CD4-positive, alpha-beta T cell (primary cell): ENCODE measurements at regions not wholly inside any gene's neighbourhood (a gene's known extent, or its start where the extent isn't known, plus 50 kb on each side); places are given as distances from the start of the nearest gene placed in this dataset.

Experiments used
- ATAC-seq: fragments of 200-7000 bp; cut with Tn5 transposase; one replicate; pipeline ENCODE4 v1.10.0; 2022; ENCODE audit warnings: mild to moderate bottlenecking; ENCODE audit not compliant: poor library complexity
- CTCF ChIA-PET: fragments of 350-600 bp; sonication (Branson Sonifier 250); formaldehyde crosslinking; loops from one replicate; lab custom pipeline; 2021; ENCODE audit warnings: antibody characterized with exemption, inconsistent platforms; lab: Charles Lee
- POLR2A ChIA-PET: fragments of 350-600 bp; sonication (Branson Sonifier 250); formaldehyde crosslinking; loops from one replicate; lab custom pipeline; 2021; ENCODE audit warnings: antibody characterized with exemption, inconsistent platforms; lab: Charles Lee
- DNase-seq, 14 experiments: peaks; one replicate each; pipeline ENCODE4 v3.0.0-alpha.2; 2013 to 2020; ENCODE audit warnings: mixed read lengths in 2 of 14
- H3K27ac ChIP-seq, 2 donors: one replicate each; pipeline versions ENCODE4 v1.5.1 to v1.7.0; 2013; ENCODE audit warnings: low read length in 2 of 2, low read depth in 1 of 2, mild to moderate bottlenecking in 1 of 2
- H3K27me3 ChIP-seq, 2 experiments: 1 replicate in 1 of 2; 2 replicates in 1 of 2; pipeline versions ENCODE4 v1.6.1 to v1.7.0; 2013; ENCODE audit warnings: low read length in 2 of 2, control low read depth in 1 of 2, mild to moderate bottlenecking in 1 of 2, moderate library complexity in 1 of 2; ENCODE audit not compliant: insufficient read depth in 2 of 2, control insufficient read depth in 1 of 2
- H3K36me3 ChIP-seq: one replicate; pipeline ENCODE4 v1.6.1; 2013; ENCODE audit warnings: low read length, control low read depth; ENCODE audit not compliant: insufficient read depth
- H3K4me1 ChIP-seq: one replicate; pipeline ENCODE4 v1.6.1; 2013; ENCODE audit warnings: low read length, control low read depth; ENCODE audit not compliant: insufficient read depth
- H3K4me3 ChIP-seq: one replicate; pipeline ENCODE4 v1.5.1; 2013; ENCODE audit warnings: mild to moderate bottlenecking, low read length, moderate library complexity
- H3K9me3 ChIP-seq, 2 experiments: 1 replicate in 1 of 2; 2 replicates in 1 of 2; pipeline versions ENCODE4 v1.6.1 to v1.7.0; 2013; ENCODE audit warnings: low read length in 2 of 2, mild to moderate bottlenecking in 2 of 2, control low read depth in 1 of 2, moderate library complexity in 1 of 2; ENCODE audit not compliant: control insufficient read depth in 1 of 2, insufficient read depth in 1 of 2
- H3K27ac Mint-ChIP-seq: one replicate; pipeline ENCODE4 v1.8.0; 2020; ENCODE audit warnings: mixed read lengths
- H3K27me3 Mint-ChIP-seq: one replicate; pipeline ENCODE4 v1.8.0; 2021; ENCODE audit warnings: mixed read lengths
- H3K36me3 Mint-ChIP-seq: one replicate; pipeline ENCODE4 v1.8.0; 2021; ENCODE audit warnings: low read depth, mixed read lengths
- H3K4me1 Mint-ChIP-seq: one replicate; pipeline ENCODE4 v1.8.0; 2021; ENCODE audit warnings: low read depth, mixed read lengths
- H3K4me3 Mint-ChIP-seq: one replicate; pipeline ENCODE4 v1.8.0; 2020; ENCODE audit warnings: mild to moderate bottlenecking, mixed read lengths
- H3K9me3 Mint-ChIP-seq: one replicate; pipeline ENCODE4 v1.8.0; 2020; ENCODE audit warnings: mixed read lengths
- CTCF ChIP-seq: fragments of 200-600 bp; IDR thresholded peaks from one replicate; pipeline ENCODE4 v1.8.0; 2022; ENCODE audit warnings: antibody characterized with exemption, mild to moderate bottlenecking
- intact Hi-C, 2 experiments: fragments of 100-400 bp; cut with DNase I in 1 of 2; cut with micrococcal nuclease in 1 of 2; formaldehyde crosslinking; loops; one replicate each; pipeline versions ENCODE4 v1.15.1 to v1.9.0; 2023 to 2025; cut with DNase I, micrococcal nuclease

GRCh38 chr18:6487968-6488367, 73.3 kb upstream of the L3MBTL4 start:
- Mint-ChIP-seq H3K36me3 (no peaks in the 10 kb centered on the region), H3K4me3 (no peak overlapping the region), H3K4me1 (no peaks in the 10 kb centered on the region), H3K27ac (no peak overlapping the region), H3K9me3 (no peaks in the 10 kb centered on the region), H3K27me3 (peaks cover 3% of the 10 kb centered on the region)
- Histone ChIP-seq H3K27ac (no peak overlapping the region), H3K27me3 (no peaks in the 10 kb centered on the region), H3K4me3 (no peak overlapping the region), H3K4me1 (no peaks in the 10 kb centered on the region), H3K36me3 (no peaks in the 10 kb centered on the region), H3K9me3 (peaks cover 0 to 1% of the 10 kb centered on the region in 2 experiments)
- POLR2A ChIA-PET, result no interaction called here
- CTCF ChIA-PET, result no interaction called here
- DNase-seq (no peak), ATAC-seq (no peak)
- TF ChIP-seq CTCF, result no peak
- intact Hi-C loops, result no loop called here

GRCh38 chr18:6488956-6489355, 74.2 kb upstream of the L3MBTL4 start:
- no peak for TF ChIP-seq CTCF
- no peak overlapping the region for H3K27ac Mint-ChIP-seq
- Histone ChIP-seq H3K4me3 (no peak overlapping the region), H3K9me3 (no peaks in the 10 kb centered on the region), H3K36me3 (no peaks in the 10 kb centered on the region), H3K4me1 (no peaks in the 10 kb centered on the region), H3K27me3 (no peaks in the 10 kb centered on the region), H3K27ac (no peak overlapping the region)
- no peak overlapping the region for H3K4me3 Mint-ChIP-seq
- no peaks in the 10 kb centered on the region for H3K9me3 Mint-ChIP-seq
- ATAC-seq (no peak), DNase-seq (no peak)
- intact Hi-C loops, result no loop called here
- CTCF ChIA-PET, result no interaction called here
- H3K36me3 Mint-ChIP-seq, result no peaks in the 10 kb centered on the region
- H3K27me3 Mint-ChIP-seq, result peaks cover 3% of the 10 kb centered on the region
- no peaks in the 10 kb centered on the region for H3K4me1 Mint-ChIP-seq
- POLR2A ChIA-PET, result no interaction called here

DNA sequence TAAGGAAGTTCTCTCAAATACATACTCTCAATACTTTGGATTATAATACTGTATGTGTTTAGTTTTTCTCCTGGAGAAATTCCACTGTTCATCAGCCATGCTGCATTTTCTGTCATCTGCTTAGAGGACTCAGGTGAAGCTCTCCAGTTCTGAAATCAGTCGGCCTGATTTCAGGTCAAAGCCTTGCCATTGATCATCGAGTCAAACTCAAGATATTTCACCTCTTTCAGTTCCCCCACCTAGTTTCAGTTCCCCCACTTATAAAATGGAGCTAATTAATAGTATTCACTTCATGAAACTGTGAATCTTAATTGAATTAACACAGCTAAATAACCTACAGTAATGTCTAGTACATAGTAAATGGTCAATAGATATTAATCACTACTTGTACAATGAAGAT, 75.3 kb upstream of the L3MBTL4 start:
- H3K36me3 Mint-ChIP-seq, result no peaks in the 10 kb centered on the region
- Histone ChIP-seq H3K36me3 (no peaks in the 10 kb centered on the region), H3K4me1 (no peaks in the 10 kb centered on the region), H3K27ac (no peak overlapping the region), H3K4me3 (no peak overlapping the region), H3K9me3 (no peaks in the 10 kb centered on the region), H3K27me3 (no peaks in the 10 kb centered on the region)
- intact Hi-C loops, result no loop called here
- peaks cover 3% of the 10 kb centered on the region for H3K27me3 Mint-ChIP-seq
- ChIA-PET POLR2A (no interaction called here), CTCF (no interaction called here)
- DNase-seq (no peak), ATAC-seq (no peak)
- H3K4me3 Mint-ChIP-seq, result no peak overlapping the region
- H3K9me3 Mint-ChIP-seq, result no peaks in the 10 kb centered on the region
- TF ChIP-seq CTCF, result no peak
- no peak overlapping the region for H3K27ac Mint-ChIP-seq
- no peaks in the 10 kb centered on the region for H3K4me1 Mint-ChIP-seq
